Rectal smooth muscle tissue (tissue), 1 donor: ENCODE measurements at regions not wholly inside any gene's neighbourhood (a gene's known extent, or its start where the extent isn't known, plus 50 kb on each side); places are given as distances from the start of the nearest gene placed in this dataset.
"Not testable (repeated sequence)": the region's sequence is repeated elsewhere in the genome, so short reads cannot be mapped to it uniquely, and the experiment has no call there.

ENCODE experiments used
- H3K27ac ChIP-seq: one replicate; pipeline ENCODE4 v1.7.0; 2013; ENCODE audit warnings: low read depth, low read length, inconsistent platforms
- H3K27me3 ChIP-seq: one replicate; pipeline ENCODE4 v1.7.0; 2013; ENCODE audit warnings: low read length; ENCODE audit not compliant: control insufficient read depth, insufficient read depth
- H3K36me3 ChIP-seq: one replicate; pipeline ENCODE4 v1.7.0; 2013; ENCODE audit warnings: low read length; ENCODE audit not compliant: control insufficient read depth, insufficient read depth
- H3K4me1 ChIP-seq: one replicate; pipeline ENCODE4 v1.7.0; 2013; ENCODE audit warnings: low read length; ENCODE audit not compliant: control insufficient read depth, insufficient read depth
- H3K4me3 ChIP-seq: one replicate; pipeline ENCODE4 v1.7.0; 2013; ENCODE audit warnings: low read length
- H3K9ac ChIP-seq: one replicate; pipeline ENCODE4 v1.7.0; 2013; ENCODE audit warnings: low read length

DNA sequence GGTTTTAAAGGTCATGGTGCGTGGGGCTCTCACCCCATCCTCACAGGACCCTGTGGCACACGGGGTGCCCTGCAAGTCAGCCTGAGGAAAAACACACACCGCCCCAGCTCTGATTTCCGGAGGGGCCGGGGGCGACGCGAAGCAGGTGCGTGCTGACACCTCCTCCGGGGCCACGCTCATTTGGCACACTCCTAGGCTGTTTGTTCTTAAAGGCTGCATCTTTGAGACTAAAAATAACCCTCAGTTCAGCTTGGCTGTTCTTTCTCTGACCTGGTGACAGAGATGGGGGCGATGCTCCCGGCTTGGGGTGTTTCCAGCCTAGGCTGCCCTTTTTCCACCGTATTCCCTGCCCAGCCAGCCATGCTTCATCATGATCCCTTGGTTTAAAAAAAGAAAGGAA, 141.5 kb upstream of the TPM1 start:
- peak overlapping the region; percentile 70 for H3K27ac ChIP-seq

DNA sequence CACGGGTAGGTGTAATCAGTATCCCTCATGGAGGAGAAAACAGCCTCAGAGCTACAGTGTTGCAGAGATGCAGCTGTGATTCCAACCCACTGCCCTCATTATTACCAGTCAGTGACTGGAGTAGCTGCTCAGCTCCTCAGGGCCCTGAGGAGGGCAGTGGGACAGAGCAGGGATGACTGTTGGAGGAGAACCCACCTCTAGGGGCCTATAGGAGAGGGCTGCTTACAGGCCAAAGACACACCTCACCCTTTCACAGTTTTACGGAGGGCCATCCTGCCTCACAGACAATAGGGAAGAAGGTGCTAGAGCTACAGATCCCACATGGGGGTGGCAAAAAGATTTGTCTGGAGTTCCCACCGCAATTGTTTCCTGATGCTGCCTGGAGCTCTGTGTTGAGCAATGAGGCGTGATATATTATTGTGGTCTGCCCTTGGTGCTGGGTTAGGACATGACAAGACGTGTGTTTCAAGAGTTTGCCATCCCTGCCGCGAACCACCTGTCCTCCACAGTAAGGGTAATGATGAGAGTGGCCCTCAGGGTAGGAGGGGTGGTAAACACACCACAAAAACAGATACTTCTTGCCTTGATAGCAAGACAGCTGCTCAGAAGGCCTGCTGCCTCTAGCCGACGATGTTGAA, 140.5 kb upstream of the TPM1 start:
- Histone ChIP-seq H3K27me3 (no peaks in the 10 kb centered on the region), H3K27ac (no peak overlapping the region), H3K36me3 (no peaks in the 10 kb centered on the region), H3K9ac (no peak overlapping the region), H3K4me1 (peaks cover 31% of the 10 kb centered on the region), H3K4me3 (no peak overlapping the region)

More for the DNA sequence above, 141.5 kb upstream of the TPM1 start:
- H3K9ac ChIP-seq: no peak overlapping the region
- no peaks in the 10 kb centered on the region for H3K27me3 ChIP-seq
- peaks cover 39% of the 10 kb centered on the region for H3K4me1 ChIP-seq
- no peak overlapping the region for H3K4me3 ChIP-seq
- no peaks in the 10 kb centered on the region for H3K36me3 ChIP-seq

GRCh38 chr15:62902821-62903220, 139.7 kb upstream of the TPM1 start:
- H3K4me1 ChIP-seq: peaks cover 24% of the 10 kb centered on the region
- H3K9ac ChIP-seq: no peak overlapping the region
- H3K4me3 ChIP-seq: no peak overlapping the region
- H3K27me3 ChIP-seq: no peaks in the 10 kb centered on the region
- H3K36me3 ChIP-seq: no peaks in the 10 kb centered on the region
- no peak overlapping the region for H3K27ac ChIP-seq

- no peak overlapping the region for H3K27ac ChIP-seq
- H3K4me1 ChIP-seq: peaks cover 18% of the 10 kb centered on the region
Measured at GRCh38 chr15:62903437-62903836, 139.1 kb upstream of the TPM1 start.

DNA sequence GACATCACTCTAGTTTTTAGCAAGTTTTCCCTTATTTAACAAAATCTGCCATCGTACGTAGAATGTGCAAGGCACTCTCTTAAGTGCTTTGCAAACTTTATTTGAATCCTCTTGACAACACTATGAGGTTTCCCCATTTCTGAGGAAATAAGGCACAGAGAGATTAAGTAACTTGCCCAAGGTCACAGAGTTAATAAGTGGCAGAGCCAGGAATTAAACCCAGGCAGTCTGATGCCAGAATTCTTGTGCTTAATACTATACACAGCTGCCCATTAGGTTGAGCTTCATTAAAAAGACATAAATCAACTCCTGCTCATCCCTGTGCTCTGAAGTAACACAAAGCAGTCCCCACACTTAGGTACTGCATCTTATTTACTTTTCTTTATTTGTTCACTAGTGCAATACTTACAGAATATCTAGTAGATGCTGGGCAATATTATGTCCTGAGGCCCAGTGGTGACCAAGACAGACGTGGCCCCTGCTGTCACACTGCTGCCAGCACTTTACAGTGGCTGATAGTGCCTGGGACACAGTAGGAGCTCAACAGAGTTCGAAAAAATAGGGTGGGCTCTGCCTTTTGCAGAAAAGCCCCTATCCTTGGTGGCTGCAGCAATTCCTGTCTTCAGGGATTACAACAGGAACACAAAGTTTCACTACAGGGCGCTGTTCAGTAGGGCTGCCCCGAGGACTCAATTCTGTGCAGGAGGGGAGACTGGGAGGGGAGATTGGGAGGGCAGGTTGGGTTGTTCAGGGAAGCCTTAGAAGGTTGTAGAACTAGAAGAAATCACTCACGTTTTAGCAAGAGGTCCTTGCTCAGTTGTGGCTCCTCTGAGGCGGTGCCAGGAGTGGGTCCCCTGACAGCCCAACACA, 138.3 kb upstream of the TPM1 start:
- Histone ChIP-seq H3K4me1 (peaks cover 13% of the 10 kb centered on the region), H3K27ac (no peak overlapping the region), H3K9ac (no peak overlapping the region), H3K4me3 (no peak overlapping the region), H3K36me3 (no peaks in the 10 kb centered on the region), H3K27me3 (no peaks in the 10 kb centered on the region)

More at GRCh38 chr15:62903437-62903836, 139.1 kb upstream of the TPM1 start:
- Histone ChIP-seq H3K27me3 (no peaks in the 10 kb centered on the region), H3K4me3 (no peak overlapping the region), H3K9ac (no peak overlapping the region), H3K36me3 (no peaks in the 10 kb centered on the region)

DNA sequence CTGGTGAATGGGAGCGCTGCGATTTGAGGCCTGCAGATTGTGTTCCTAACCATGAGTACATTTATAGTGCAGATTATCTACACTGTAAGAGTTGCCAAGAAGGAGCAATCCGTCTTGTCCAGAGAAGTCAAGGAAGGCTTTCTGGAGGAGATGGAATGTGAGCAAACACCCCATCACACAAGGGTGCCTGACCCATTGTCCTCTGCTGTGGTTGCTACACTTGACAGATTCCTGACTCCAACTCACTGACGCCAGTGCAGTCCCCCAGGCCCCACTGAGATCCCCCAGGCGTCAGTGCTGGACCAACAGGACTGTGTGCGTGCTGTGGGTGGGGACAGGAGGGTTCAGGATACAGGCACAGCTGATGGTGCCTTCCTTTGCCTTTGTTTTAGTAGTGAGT, 135.9 kb upstream of the TPM1 start:
- H3K9ac ChIP-seq: no peak overlapping the region
- H3K27ac ChIP-seq: no peak overlapping the region
- no peaks in the 10 kb centered on the region for H3K27me3 ChIP-seq
- no peak overlapping the region for H3K4me3 ChIP-seq
- H3K4me1 ChIP-seq: no peaks in the 10 kb centered on the region
- H3K36me3 ChIP-seq: no peaks in the 10 kb centered on the region

- Histone ChIP-seq H3K36me3 (no peaks in the 10 kb centered on the region), H3K27me3 (no peaks in the 10 kb centered on the region), H3K4me1 (no peaks in the 10 kb centered on the region), H3K9ac (no peak overlapping the region), H3K27ac (peak overlapping the region; percentile 63), H3K4me3 (no peak overlapping the region)
Measured at GRCh38 chr15:62907275-62907674, 135.3 kb upstream of the TPM1 start.

- not testable (repeated sequence) for H3K36me3 ChIP-seq, H3K4me1 ChIP-seq, H3K9ac ChIP-seq, H3K27ac ChIP-seq, H3K4me3 ChIP-seq, H3K27me3 ChIP-seq
Measured at GRCh38 chr15:62908341-62908740, 134.2 kb upstream of the TPM1 start.

GRCh38 chr15:62909257-62909656, 133.3 kb upstream of the TPM1 start:
- Histone ChIP-seq H3K27ac (no peak overlapping the region), H3K4me3 (no peak overlapping the region), H3K36me3 (no peaks in the 10 kb centered on the region), H3K9ac (no peak overlapping the region), H3K27me3 (no peaks in the 10 kb centered on the region), H3K4me1 (peaks cover 2% of the 10 kb centered on the region)

GRCh38 chr15:62912282-62912681, 130.3 kb upstream of the TPM1 start:
- peaks cover 2% of the 10 kb centered on the region for H3K4me1 ChIP-seq
- no peak overlapping the region for H3K9ac ChIP-seq
- no peaks in the 10 kb centered on the region for H3K27me3 ChIP-seq
- H3K4me3 ChIP-seq: no peak overlapping the region
- H3K36me3 ChIP-seq: no peaks in the 10 kb centered on the region
- H3K27ac ChIP-seq: no peak overlapping the region

GRCh38 chr15:62912808-62913207, 129.7 kb upstream of the TPM1 start:
- H3K9ac ChIP-seq: no peak overlapping the region

DNA sequence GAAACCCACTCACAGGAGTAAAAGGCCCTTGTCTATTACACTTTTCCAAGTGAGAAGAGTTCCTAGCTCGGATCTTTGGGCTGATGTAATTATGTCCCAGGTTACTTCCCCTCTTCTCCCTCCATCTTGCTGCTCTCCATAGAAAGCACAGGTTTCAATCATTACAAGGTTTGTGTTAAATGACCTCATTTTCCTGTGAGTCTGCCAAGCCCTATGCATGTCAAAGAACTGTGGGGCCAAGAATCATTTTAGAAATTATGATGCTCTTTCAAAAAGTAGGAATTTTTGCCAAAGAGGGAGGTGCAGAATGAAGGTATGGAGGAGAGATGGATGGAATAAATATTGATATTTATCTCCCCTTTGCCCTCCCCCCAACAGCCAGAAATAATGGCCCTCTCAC, 129.3 kb upstream of the TPM1 start:
- H3K27ac ChIP-seq: no peak overlapping the region
- H3K9ac ChIP-seq: no peak overlapping the region
- peaks cover 2% of the 10 kb centered on the region for H3K4me1 ChIP-seq
- H3K27me3 ChIP-seq: no peaks in the 10 kb centered on the region
- H3K36me3 ChIP-seq: no peaks in the 10 kb centered on the region
- no peak overlapping the region for H3K4me3 ChIP-seq

More at GRCh38 chr15:62912808-62913207, 129.7 kb upstream of the TPM1 start:
- peaks cover 2% of the 10 kb centered on the region for H3K4me1 ChIP-seq
- H3K4me3 ChIP-seq: no peak overlapping the region
- no peak overlapping the region for H3K27ac ChIP-seq
- no peaks in the 10 kb centered on the region for H3K27me3 ChIP-seq
- no peaks in the 10 kb centered on the region for H3K36me3 ChIP-seq
